NCI-H510A treated with DMSO at 0.1 percent for 48 hours (cell line): ENCODE measurements at regions not wholly inside any gene's neighbourhood (a gene's known extent, or its start where the extent isn't known, plus 50 kb on each side); places are given as distances from the start of the nearest gene placed in this dataset.

Experiments used
- DNase-seq: peaks from one replicate; lab custom pipeline; 2025; lab: John Stamatoyannopoulos, UW

DNA sequence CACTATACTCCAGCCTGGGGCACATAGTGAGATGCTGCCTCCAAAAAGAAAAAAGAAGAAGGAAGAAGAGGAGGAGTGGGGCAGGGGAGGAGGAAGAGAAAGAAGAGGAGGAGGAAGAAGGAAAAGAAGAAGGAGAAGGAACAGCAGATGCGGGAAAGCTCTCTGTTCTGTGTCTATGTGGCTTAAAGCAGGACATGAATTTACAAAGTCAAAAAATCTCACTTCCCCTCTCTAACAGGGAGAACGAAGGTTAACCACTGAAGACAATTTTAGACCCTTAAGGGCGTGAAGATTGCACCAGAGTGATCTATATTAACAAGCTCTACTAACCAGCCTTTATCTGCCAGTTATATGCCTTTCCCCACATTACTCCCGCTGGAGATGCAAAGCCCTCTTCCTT is 258.9 kb downstream of the METTL4 start:
- no peak for DNase-seq

DNA sequence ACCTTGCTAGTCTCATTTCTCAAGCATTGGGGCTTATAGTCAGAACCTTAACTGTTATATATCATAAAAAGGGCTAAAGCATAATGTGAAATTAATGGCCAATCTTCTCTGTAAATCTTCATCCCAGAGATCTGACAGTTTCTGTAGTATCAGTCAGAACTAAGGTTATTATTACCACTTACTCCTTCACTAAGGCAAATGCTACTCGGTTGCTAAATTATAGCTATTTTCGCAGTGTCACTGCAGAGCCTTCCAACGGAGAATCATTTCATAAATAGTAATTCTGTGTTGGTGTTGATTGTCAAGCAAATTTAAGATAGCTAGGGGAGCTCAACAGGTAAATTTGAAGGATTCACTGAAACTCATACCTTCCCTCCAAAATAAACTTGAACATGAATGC is 258.0 kb downstream of the METTL4 start:
- no peak for DNase-seq

DNA sequence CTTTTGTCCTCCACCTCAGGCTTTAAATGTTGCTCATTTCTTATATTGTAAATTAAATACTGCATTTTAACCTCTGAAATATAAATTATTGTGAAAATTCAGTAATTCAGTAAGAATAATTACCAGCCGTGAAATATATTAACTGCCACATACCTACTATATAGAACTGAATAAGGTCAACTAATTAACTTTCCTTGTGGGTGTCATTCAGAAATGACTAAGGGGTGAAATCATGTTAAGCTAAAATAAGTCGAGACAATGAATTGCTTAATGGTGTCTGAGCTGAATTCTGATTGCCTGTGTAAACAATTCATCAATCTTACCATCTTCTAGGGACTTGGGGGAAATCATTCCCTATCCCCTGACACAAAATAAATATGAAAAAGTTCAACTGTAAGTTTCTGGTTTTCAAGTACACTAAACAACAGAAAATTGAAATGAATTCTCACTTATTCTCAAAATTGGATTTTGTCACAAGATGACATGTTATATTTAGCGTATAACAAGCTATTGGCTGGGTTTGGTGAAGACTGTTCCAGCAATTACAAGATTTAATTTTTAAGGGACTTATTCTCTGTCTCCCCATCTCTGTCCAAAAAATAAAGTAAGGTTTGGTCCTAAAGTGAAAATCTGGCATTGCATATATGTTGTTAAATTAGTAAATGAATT is 255.1 kb downstream of the METTL4 start:
- DNase-seq = no peak

DNA sequence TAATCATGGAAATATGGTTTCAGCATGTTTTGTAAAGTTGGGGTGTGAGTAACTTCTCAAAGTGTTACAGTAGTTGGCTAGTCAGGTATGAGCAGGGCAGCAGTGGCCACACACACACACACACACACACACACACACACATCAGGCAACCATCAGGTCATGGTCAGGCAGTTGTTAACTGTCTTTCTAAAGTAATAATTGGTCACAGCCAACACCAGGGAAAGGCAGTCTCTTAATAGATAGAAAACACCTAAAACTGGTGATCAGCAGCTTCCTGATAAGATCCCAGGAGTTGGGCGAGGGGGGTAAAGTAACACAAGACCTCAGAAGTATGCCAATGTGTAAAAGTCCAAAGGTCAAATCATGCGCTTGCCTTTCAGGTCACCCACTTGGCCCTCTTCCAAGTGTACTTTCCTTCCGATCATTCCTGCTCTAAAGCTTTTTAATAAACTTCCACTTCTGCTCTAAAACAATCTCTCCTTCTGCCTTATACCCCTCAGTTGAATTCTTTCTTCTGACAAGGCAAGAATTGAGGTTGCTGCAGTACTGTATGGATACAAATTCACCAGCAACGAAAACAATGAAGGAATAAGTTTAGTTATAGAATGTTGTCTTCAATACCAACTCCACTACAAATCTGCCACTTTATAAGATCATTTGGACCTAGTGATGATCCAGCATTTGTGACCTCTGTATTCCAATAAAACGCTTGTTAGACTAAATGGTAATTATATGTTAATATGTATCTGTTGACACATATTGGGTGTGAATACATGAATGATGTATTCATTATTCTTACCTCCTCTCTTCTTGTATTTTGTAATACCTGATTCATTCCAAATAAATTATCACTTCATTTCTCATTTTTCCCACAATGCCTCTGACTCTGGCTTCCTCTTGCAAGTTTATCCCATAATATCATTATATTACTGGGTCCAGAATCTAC is 254.3 kb downstream of the METTL4 start:
- DNase-seq = no peak

DNA sequence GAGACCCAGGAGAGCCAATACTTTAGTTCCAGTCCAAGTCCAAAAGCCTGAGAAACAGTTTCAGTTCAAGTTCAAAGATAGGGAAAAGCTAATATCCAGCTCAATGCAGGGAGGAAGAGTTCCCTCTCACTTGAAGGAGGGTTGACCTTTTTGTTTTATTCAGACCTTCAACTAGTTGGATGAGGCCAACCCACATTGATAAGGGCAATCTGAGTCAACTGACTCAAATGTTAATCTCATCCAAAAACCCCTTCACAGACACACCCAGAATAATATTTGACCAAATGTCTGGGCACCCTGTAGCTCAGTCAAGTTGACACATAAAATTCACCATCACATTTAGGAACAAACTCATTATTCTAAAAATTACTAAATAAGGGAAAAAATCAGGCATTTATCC is 246.8 kb downstream of the METTL4 start:
- DNase-seq = no peak

DNA sequence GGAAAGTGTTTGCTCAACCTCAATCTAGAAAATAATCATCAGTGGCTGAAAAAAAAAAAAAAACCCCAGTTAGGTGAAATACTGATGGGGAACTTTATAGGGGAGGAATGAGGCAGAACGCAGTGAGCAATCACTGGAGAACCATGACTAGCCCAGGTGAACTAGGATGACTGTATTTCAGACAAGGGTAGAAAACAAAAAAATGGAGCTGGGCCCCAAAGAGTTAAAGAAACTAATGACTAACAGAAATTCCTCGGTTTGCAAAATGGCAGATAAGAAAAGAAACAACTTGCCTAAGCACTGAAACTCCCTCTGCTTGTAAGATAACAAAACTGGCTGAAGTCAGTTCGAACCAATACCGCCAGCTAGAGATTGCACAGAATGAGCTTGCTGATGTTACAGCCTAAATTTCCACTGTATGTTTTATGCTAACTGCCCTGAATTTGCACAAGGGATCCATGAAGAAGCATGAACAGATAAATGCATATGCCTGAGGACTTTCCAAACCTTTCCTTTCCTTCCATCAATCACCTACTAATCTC is 245.9 kb downstream of the METTL4 start:
- DNase-seq = no peak

DNA sequence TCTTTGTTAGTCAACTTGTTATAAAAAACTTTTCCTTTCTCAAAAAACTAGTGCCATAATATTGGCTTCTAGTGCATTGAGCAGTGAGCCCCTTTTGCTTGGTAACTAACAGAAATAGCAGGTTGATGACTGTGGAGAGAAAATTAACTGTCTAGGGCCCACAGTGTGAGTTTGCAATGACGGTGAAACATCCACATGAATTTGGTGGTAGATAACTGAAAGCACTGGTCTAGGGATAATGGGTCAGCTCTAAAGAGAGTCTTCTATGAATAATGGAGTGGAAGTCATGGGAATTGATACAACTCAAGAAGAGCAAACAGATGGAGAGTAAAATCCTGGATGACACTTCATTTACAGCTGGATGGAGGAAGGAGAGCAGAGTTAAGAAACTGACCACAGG is 245.4 kb downstream of the METTL4 start:
- DNase-seq = no peak

DNA sequence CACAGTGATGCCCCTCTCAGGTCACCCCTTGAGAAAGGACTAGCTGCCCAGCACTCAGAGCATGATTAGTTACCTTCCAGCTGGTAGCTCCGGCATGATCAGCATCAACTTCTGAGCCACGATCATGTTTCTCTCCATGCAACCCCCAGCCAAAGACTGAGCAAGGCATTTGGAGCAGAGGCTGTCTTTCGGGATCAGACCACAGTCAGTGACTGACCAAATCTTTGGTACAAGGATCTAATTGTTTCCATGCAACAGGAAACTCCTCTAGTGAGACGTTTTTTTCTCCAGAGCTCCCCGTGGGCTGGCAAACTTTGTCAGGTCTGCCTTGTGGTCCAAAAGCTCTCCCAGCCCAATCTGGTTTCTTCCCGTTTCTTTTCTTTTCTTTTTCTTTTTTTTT is 244.3 kb downstream of the METTL4 start:
- DNase-seq = no peak

DNA sequence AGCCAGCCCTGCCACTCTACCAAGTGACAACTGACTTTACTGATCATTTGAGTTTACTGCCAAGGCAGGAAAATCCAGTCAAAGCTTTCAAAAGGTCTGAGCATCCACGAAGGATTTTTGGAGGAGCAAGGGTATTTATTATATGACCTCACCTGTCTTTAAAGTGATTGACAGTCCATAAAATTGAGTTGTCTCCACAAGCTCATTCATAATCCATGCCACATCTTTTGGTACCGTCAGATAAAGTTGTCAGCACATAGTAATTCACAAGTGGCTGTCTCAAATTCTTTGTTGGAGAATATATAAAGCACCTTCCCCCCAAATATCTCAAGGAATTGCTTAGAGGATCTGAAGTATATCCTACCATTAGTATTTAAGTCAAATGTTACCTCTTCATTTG is 240.5 kb downstream of the METTL4 start:
- no peak for DNase-seq

DNA sequence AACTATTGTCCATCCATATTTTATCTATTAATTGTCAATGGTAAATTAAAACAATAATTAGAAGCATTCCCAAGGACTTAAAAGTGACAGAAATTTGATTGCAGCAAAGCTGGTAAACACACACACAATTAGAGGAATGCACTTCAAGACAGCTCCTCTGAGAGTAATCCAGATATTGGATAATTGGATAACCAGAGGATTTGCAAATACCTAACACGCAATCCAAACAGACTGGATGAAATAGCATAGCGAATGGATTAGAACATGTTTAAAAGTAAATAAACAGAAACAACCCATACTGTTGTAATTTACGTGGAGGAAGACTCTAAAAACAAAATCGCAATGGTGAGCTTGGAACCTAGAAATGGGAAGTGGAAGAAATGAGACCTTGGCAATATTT is 239.8 kb downstream of the METTL4 start:
- DNase-seq = no peak

DNA sequence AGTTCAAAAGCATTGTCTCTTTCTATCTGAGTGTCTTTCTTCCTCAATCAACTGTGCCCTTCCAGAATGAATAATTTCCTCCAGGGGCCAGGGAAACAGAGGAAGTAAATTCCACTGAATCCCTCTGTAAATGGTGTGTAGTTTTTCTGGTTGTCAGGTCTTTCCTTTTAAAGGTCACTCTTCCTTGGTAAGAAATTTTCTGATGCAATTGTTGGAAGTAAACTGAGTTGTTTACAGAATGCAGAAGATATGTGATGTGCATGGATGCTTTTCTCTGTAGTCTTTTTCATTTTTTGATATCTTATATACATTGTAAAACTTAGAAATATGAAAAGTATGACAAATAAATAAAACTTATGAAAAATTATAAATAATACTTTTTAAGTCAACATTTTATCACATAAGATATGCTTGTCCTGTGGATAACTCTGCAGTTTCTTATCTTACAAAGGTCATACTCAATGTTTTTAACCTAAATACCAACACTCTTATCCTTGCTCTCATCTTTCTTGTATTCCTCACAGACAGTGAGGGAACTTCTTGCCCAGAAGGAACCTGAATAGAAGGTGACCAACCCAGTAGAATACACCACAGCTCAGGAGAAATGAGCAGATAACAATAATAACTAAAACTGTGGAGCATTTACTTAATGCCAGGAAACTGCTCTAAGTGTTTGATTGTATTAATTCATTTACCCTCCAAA is 234.5 kb downstream of the METTL4 start:
- no peak for DNase-seq

DNA sequence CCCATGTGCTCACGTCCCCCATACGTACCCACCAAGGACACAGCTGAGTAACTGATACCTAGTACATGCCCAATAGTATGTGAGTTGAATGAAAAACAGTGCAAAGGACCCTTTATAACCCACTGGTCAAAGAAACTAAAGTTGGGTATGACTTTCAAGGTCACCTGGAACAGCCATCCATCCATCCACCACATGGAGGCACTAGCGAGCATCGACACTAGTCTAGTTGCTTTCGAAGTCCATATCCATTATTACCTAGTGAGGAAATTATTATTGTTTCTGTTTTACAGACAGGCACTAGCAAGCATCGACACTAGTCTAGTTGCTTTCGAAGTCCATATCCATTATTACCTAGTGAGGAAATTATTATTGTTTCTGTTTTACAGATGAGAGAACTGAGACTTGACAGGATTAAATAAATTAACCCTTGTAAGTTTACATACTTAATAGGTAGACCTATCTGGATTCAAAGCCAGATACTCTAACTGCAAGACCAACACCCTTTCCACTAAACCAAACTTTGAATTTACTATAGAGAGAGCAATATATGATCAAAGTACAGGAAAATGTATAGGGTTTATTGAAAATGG is 233.7 kb downstream of the METTL4 start:
- DNase-seq = no peak

DNA sequence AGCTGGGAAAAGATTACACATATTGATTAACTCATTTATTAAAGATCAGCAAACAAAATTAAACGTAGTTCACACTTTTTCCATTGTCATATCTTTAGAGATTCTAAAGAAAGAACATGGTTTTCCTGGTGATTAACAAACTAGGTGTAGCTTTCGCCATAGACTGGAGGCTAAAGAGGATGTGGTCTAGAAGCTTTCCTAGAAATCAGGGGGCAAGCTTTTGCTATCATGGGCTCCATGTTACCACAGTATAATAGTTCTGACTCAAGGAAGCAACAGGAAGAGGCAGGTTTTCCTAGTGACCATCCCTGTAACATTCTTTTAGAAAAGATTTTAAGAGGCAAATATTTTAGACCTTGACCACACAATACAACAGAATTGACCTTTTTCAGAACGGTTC is 232.7 kb downstream of the METTL4 start:
- no peak for DNase-seq

DNA sequence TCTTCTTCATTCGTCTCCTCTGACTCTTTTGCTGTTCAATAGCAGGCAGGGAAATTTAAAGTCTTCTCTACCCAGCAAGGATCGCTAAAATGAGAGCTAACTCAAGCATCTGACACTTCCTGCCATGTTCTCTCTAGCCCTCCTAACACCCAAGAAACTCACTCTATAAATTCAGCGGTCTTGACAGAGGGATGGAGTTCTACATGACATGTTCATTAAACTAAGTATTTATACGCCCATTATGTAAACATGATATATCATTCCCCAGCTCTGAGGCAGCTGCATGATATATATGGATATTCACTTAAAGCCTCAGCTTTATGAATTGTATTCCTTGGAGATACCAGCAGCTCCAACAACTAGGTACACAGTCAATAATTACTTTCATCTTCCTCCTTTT is 231.0 kb downstream of the METTL4 start:
- no peak for DNase-seq

DNA sequence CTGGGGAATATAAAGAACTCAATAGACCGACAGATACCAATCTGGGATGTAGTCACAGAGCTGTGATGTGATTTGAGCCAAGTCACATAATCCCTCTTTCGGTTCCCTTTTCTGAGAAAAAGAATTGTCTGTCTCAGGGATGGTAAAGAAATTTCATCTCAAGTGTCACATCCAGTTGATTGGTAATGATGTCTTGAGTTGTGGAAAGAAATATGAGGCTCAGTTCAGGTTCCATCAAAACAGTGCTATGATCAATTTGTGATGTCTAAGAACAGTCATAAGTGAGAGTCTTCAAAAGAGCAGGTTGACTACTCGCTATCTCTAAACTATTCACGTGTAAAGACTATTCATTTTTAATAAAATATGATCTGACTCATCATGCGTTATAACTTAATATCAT is 223.3 kb downstream of the METTL4 start:
- DNase-seq = no peak

DNA sequence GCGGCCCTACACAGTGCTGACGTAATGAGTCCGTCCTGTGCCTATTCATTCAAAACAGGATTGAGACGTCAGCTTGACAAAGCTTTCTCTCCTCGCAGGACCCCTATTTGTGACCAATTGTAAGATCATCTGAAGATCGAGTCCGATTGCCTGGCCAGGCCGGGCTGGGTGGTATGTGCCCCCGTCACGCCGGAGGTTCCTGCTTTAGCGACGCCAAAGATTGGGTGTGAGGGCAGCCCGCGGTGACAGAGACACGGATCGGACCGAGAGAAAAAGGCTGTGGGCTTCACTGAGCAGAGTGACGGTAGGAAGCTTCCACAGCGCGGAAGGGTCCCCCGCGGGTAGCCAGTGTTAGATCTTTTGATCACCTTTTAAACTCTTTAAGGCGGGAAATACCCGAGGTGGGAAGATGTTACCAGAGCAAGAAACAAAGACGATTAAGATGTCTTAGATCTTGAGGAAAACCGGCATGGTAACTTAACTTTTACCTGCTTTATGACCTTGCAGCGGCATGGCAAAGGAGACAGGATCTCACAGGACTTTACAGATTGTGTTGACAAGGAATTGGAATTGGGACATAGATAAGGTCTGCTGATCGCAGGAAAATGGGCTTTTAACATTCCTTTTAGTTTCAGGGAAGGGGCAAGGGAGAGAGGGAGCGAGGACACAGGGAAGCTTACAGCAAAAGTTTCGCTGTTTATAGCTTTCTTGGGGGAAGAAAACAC is 220.0 kb downstream of the METTL4 start:
- DNase-seq = no peak

DNA sequence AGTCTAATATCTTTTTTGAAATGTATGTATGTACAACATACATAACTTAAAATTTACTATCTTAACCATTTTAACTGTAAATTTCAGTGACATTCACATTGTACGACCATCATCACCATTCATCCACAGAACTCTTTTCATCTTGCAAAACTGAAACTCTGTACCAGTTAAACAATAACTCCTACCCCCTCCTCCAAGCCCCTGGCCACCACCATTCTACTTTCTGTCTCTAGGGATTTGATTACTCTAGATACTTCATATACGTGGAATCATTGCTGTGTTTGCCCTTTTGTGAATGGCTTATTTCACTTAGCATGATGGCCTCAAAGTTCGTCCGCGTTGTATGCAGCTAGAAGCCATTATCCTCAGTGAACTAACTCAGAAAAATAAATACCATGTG is 217.0 kb downstream of the METTL4 start:
- DNase-seq = no peak

DNA sequence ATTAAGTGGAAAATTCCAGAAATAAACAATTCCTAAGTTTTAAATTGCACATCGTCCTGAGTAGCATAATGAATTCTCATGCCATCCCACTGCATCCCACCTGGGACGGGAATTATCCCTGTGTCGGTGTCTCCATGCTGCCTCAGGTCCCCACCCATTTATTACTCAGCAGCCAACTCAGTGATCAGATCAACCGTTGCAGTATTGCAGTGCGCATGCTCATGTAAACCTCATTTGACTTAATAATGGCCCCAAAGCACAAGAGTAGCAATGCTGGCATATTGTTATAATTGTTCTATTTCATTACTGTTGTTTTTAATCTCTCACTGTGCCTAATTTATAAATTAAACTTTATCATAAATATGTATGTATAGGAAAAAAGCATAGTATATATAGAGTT is 214.4 kb downstream of the METTL4 start:
- no peak for DNase-seq

DNA sequence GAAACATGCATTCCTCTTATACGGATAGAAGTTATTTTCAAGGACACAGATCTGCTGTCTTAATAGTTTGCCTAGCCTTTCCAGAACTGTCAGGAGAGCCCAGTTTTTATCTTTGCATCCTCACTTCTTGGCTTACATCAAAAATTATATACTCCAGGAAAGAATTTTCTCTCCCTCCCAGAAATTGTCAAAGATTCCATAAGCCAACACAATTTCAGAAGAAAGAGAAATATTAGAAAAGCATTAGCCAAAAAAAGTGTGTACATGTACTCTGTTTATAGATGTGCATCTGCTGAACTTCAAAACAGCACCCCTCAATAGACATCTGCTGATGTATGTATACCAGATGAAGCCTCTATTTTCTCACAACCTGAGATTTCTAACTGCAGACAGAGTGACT is 210.4 kb downstream of the METTL4 start:
- no peak for DNase-seq

DNA sequence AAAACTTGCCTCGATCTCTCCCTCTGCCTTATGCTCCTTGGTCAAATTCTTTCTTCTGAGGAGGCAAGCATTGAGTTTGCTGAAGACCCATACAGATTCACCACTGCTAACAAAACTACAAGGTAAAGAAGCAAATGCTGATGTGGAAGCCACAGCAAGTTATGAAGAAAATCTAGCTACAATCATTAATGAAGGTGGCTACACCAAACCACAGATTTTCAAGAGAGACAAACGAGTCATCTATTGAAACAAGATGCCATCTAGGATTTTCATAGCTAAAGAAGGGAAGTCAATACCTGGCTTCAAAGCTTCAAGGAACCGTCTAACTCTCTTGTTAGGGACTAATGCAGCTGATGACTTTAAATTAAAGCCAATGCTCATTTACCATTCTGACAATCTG is 203.2 kb downstream of the METTL4 start:
- no peak for DNase-seq

DNA sequence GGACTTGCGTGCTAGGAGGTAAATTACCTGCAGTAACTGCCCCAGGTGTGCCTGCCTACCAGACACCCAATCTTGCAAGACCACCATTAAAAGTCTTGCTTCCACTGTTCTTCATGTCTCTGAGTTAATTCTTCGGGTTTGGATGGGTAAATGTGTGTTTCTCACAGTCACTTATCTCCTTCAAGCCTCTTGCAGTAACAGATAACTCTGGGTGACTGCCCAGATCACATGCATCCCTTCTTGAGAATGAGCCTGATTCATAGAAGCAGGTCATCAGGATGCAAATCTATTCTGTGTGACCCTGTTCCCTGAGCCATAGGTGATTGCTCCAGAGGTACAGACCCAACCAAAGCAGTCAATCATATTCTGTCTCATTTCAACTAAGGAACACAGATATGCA is 194.6 kb downstream of the METTL4 start:
- no peak for DNase-seq

DNA sequence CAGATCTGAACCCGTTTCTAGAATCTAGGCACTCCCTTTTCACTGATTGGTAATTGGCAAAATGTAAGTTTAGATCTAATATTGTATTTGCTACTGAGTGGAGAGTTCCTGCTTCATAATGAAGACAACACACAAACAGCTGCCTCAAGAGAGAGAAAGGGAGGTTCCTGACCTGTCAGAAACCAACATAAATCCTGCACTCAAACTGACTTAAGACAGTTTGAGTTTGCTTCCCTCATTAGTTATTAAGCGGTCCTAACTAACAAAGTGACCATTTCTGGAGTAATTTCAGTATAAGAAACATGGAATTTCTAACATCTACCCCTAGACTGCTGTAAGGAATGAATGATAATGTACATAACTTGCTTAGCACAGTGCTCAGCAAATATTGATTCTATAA is 191.2 kb downstream of the METTL4 start:
- no peak for DNase-seq
